ENCODE measurements at regions not wholly inside any gene's neighbourhood (a gene's known extent, or its start where the extent isn't known, plus 50 kb on each side); places are given as distances from the start of the nearest gene placed in this dataset.

- no peaks in the 10 kb centered on the region for H3K36me3 ChIP-seq
Observed at GRCh38 chr12:94748726-94749421, 98.5 kb upstream of the TMCC3 start.

GRCh38 chr12:94745562-94745961, 95.2 kb upstream of the TMCC3 start:
- Histone ChIP-seq H3K9me3 (no peaks in the 10 kb centered on the region), H3K27me3 (no peaks in the 10 kb centered on the region), H3K27ac (no peak overlapping the region), H3K4me3 (no peak overlapping the region), H3K4me1 (no peaks in the 10 kb centered on the region), H3K36me3 (no peaks in the 10 kb centered on the region)
- no peak for DNase-seq
- TF ChIP-seq POLR2A (IDR thresholded peaks at IDR 0.05), result no peak
- no peak for TF ChIP-seq CTCF (IDR thresholded peaks at IDR 0.05)
- intact Hi-C loops (cut with DNase I; ENCODE audit: low total_unique reads), result no loop called here

More at GRCh38 chr12:94748726-94749421, 98.5 kb upstream of the TMCC3 start:
- intact Hi-C loops (cut with DNase I; ENCODE audit: low total_unique reads), result no loop called here
- DNase-seq, result no peak
- no peak for TF ChIP-seq POLR2A (IDR thresholded peaks at IDR 0.05)
- TF ChIP-seq CTCF (IDR thresholded peaks at IDR 0.05), result no peak
- H3K4me1 ChIP-seq, result no peaks in the 10 kb centered on the region
- no peaks in the 10 kb centered on the region for H3K27me3 ChIP-seq
- H3K9me3 ChIP-seq, result no peaks in the 10 kb centered on the region
- no peak overlapping the region for H3K4me3 ChIP-seq
- H3K27ac ChIP-seq, result no peak overlapping the region

GRCh38 chr12:94743174-94743573, 92.8 kb upstream of the TMCC3 start:
- intact Hi-C loops (cut with DNase I; ENCODE audit: low total_unique reads), result no loop called here
- no peak for TF ChIP-seq POLR2A (IDR thresholded peaks at IDR 0.05)
- TF ChIP-seq CTCF (IDR thresholded peaks at IDR 0.05), result no peak
- no peaks in the 10 kb centered on the region for H3K9me3 ChIP-seq
- no peaks in the 10 kb centered on the region for H3K36me3 ChIP-seq
- no peak overlapping the region for H3K27ac ChIP-seq
- H3K27me3 ChIP-seq, result no peaks in the 10 kb centered on the region
- no peak overlapping the region for H3K4me3 ChIP-seq
- DNase-seq, result no peak
- no peaks in the 10 kb centered on the region for H3K4me1 ChIP-seq

DNA sequence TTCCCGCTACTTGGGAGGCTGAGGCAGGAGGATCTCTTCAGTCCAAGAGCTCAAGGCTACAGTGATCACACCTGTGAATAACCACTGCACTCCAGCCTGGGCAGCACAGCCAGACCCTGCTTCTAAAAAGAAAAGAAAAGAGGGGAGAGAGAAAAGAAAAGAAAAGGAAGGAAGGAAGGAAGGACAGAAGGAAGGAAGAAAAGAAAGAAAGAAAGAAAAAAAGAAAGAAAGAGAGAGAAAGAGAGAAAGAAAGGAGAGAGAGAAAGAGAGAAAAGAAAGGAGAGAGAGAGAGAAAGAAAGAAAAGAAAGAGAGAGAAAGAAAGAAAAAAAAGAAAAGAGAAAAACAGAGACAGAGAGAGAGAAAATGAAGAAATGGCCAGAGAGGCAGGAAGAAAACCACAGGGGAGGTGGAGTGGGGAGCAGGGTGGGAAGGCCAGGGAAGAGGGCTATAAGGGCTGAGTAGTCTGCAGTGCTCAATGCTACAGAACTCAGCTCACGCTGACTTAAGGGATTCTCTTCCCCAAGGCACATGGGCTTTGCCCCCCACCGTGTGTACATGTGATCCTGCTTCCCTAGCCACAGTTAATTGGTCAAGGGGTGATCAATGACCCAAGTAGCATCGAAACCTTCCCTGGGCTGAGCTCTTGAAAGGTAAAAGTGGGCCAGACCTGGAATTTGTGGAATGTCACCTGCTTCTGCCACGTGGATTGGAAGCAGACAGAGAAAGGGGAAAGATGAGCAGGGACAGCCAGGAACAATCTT, 90.4 kb upstream of the TMCC3 start:
- Histone ChIP-seq H3K9me3 (no peaks in the 10 kb centered on the region), H3K27me3 (no peaks in the 10 kb centered on the region), H3K27ac (no peak overlapping the region), H3K36me3 (no peaks in the 10 kb centered on the region), H3K4me1 (no peaks in the 10 kb centered on the region), H3K4me3 (no peak overlapping the region)
- intact Hi-C loops (cut with DNase I; ENCODE audit: low total_unique reads), result no loop called here
- no peak for DNase-seq
- TF ChIP-seq POLR2A (IDR thresholded peaks at IDR 0.05) (no peak), CTCF (IDR thresholded peaks at IDR 0.05) (no peak)

GRCh38 chr12:94736820-94737219, 86.5 kb upstream of the TMCC3 start:
- intact Hi-C loops (cut with DNase I; ENCODE audit: low total_unique reads), result no loop called here
- DNase-seq, result no peak
- H3K27ac ChIP-seq, result no peak overlapping the region
- no peaks in the 10 kb centered on the region for H3K36me3 ChIP-seq
- no peaks in the 10 kb centered on the region for H3K27me3 ChIP-seq
- H3K4me1 ChIP-seq, result no peaks in the 10 kb centered on the region
- TF ChIP-seq CTCF (IDR thresholded peaks at IDR 0.05) (no peak), POLR2A (IDR thresholded peaks at IDR 0.05) (no peak)
- H3K9me3 ChIP-seq, result no peaks in the 10 kb centered on the region
- H3K4me3 ChIP-seq, result no peak overlapping the region
